ENCODE measurements at regions not wholly inside any gene's neighbourhood (a gene's known extent, or its start where the extent isn't known, plus 50 kb on each side); places are given as distances from the start of the nearest gene placed in this dataset.
A peak's percentile ranks its signal among the peaks of the same experiment; 100 is the strongest.

DNA sequence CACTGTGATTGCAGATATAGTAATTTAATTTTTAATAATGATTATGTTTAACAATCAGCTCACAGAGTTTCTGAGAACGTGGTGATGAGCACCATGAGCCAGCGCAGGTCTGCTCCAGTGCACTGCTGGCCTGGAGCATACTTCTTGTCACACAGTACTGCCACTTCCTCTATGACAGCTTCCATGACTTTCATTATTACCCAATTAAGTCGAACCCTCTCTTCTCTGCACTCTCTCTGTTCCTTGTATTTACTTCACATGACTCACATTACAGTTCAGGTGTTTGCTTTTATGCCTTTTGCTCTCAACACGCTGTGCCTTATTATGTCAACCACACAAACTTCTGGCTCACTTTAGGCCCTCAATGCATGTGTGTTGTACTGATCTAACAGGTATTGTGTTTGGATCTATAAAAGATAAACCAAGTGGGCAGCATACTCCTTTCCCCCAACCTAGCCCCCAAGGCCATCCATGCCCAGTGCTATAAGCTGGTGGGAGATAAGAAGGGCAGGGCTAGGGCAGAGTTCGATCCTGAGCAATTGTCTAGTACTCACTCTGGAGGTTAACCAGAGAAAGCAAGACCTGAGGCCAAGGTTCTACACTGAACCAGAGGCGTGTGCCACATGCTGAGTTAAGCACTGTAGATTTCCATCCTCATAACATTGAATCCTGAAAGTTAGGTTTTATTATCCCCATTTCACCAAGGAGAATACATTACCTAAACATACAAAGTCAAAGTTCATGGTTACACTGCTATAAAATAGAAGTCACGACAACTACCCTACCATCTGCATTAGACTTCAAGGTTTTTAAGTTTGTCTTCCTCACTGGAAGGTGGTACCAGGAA lies 356.5 kb downstream of the INSC start:
- Histone ChIP-seq H3K27ac (peak overlapping the region; percentile 53 to 76 (median 70)), H3K27me3 (no peaks in the 10 kb centered on the region), H3K36me3 (no peaks in the 10 kb centered on the region), H3K4me3 (no peak overlapping the region), H3K4me1 (peaks cover 0 to 29% (median 6%) of the 10 kb centered on the region in 4 donors), H3K9me3 (no peaks in the 10 kb centered on the region)
- DNase-seq = peak; percentile 45
- TF ChIP-seq POLR2A (IDR thresholded peaks at IDR 0.05) (no peak), POLR2AphosphoS5 (IDR thresholded peaks at IDR 0.05) (peak in 1 of 3 donors; percentile 24)
- TF ChIP-seq, protein P1, sequence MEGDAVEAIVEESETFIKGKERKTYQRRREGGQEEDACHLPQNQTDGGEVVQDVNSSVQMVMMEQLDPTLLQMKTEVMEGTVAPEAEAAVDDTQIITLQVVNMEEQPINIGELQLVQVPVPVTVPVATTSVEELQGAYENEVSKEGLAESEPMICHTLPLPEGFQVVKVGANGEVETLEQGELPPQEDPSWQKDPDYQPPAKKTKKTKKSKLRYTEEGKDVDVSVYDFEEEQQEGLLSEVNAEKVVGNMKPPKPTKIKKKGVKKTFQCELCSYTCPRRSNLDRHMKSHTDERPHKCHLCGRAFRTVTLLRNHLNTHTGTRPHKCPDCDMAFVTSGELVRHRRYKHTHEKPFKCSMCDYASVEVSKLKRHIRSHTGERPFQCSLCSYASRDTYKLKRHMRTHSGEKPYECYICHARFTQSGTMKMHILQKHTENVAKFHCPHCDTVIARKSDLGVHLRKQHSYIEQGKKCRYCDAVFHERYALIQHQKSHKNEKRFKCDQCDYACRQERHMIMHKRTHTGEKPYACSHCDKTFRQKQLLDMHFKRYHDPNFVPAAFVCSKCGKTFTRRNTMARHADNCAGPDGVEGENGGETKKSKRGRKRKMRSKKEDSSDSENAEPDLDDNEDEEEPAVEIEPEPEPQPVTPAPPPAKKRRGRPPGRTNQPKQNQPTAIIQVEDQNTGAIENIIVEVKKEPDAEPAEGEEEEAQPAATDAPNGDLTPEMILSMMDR (IDR thresholded peaks at IDR 0.05) = no peak
- in situ Hi-C loops (cut with MboI; ENCODE audit: low pct_ligation_motif_present in 1 of 4, low pct_unique_long_range_greater_than_20kb in 1 of 4, low sequenced_read_pairs in 3 of 4) (no loop called here), intact Hi-C loops (cut with DNase I; ENCODE audit: low total_unique reads) (no loop called here)
- 41 to 48% methylated on average over 5 to 7 of the region's 7 CpGs for WGBS, 2 donors (ENCODE audit: low coverage in 1 of 2)

DNA sequence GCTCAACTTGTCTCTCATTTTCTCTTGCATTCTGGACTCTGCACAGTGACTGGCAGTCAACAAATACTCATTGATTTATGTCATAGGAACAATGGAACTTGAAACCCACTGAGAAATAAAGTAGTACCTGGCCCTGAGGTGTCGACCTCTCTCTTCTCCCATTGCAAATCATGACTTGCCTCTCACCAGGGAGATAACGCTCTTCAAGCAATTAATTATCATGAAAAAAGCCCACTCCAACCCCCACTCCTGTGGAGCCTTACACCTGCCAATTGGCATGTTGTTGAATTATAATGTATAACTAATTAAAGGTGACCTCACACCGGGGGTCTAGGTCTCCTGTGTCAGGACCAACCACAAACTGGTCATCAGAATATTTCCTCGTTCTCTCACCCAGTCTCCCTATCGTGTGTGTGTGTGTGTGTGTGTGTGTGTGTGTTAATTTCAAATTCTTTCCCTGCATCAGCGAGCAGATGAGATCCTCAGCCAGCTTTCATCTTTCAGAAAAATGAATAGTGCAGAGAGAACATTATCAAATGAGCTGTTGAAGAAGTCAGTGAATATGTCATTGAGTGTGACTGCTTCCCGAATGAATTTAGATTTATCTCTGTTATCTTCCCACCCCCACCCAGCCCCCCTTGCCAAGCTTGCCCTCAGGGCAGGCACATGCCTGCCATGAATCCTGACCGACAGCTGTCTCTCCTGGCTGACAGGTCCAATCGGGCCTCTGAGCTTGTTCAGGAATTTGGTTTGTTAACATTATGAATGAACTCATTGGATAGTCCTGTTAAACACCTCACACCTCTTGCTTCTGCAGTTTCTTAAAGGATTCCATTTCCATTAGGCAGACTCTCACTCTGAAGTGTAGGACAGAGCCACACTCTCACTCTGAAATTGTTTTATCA lies 357.4 kb downstream of the INSC start:
- Histone ChIP-seq H3K27me3 (no peaks in the 10 kb centered on the region), H3K36me3 (no peaks in the 10 kb centered on the region), H3K4me1 (peaks cover 0 to 29% (median 6%) of the 10 kb centered on the region in 4 donors), H3K9me3 (no peaks in the 10 kb centered on the region), H3K4me3 (no peak overlapping the region), H3K27ac (peak overlapping the region; percentile 48 to 76 (median 70))
- in situ Hi-C loops (cut with MboI; ENCODE audit: low pct_ligation_motif_present in 1 of 4, low pct_unique_long_range_greater_than_20kb in 1 of 4, low sequenced_read_pairs in 3 of 4) (no loop called here), intact Hi-C loops (cut with DNase I; ENCODE audit: low total_unique reads) (no loop called here)
- TF ChIP-seq EP300 (IDR thresholded peaks at IDR 0.05; ENCODE audit: low read depth) = no peak
- TF ChIP-seq POLR2A (IDR thresholded peaks at IDR 0.05) = no peak
- TF ChIP-seq POLR2AphosphoS5 (IDR thresholded peaks at IDR 0.05) = peak in 1 of 3 donors; percentile 43
- TF ChIP-seq, protein P1 (IDR thresholded peaks at IDR 0.05) = no peak
- no peak for DNase-seq
- WGBS, 2 donors (ENCODE audit: low coverage in 1 of 2) = 17 to 41% methylated on average over 1 to 9 of the region's 9 CpGs

DNA sequence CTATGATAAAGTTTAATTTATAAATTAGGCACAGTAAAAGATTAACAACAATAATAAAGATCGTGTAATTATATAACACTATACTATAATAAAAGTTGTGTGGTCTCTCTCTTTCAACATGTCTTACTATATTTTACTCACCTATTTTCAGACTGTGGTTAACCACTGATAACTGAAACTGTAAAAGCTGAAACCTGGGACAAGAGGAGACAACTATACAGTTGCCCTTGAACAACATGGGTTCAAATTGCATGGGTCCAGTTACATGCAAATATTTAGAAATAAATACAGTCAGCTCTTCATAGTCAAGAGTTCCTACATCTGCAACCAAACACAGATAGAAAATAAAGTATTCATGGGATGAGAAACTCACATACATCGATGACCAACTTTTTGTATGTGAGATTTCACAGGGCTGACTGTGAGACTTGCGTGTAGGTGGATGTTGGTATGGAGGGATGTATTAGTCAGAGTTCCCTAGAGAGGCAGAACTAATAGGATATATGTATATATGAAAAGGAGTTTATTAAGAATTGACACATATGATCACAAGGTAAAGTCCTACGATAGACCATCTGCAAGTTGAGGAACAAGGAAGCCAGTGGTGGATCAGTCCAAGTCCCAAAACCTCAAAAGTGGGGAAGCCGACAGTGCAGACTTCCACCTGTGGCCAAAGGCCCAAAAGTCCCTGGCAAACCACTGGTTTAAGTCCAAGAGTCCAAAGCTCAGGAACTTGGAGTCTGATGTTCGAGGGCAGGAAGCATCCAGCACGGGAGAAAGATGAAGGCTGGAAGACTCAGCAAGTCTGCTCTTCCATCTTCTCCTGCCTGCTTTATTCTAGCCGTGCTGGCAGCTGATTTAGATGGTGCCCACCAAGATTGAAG lies 359.5 kb downstream of the INSC start:
- WGBS, 2 donors (ENCODE audit: low coverage in 1 of 2) = 69 to 77% methylated on average over 8 of the region's 8 CpGs
- no peaks in the 10 kb centered on the region for H3K9me3 ChIP-seq
- in situ Hi-C loops (cut with MboI; ENCODE audit: low pct_ligation_motif_present in 1 of 4, low pct_unique_long_range_greater_than_20kb in 1 of 4, low sequenced_read_pairs in 3 of 4) (no loop called here), intact Hi-C loops (cut with DNase I; ENCODE audit: low total_unique reads) (no loop called here)
- H3K27me3 ChIP-seq = no peaks in the 10 kb centered on the region
- H3K4me1 ChIP-seq = peaks cover 0 to 29% (median 6%) of the 10 kb centered on the region in 4 donors
- no peaks in the 10 kb centered on the region for H3K36me3 ChIP-seq
- no peak overlapping the region for H3K27ac ChIP-seq
- no peak for TF ChIP-seq EP300 (IDR thresholded peaks at IDR 0.05; ENCODE audit: low read depth)
- no peak for TF ChIP-seq POLR2AphosphoS5 (IDR thresholded peaks at IDR 0.05)
- TF ChIP-seq POLR2A (IDR thresholded peaks at IDR 0.05) = no peak
- TF ChIP-seq, protein P1 (IDR thresholded peaks at IDR 0.05) = no peak
- DNase-seq = no peak
- H3K4me3 ChIP-seq = no peak overlapping the region
